ENCODE measurements at regions not wholly inside any gene's neighbourhood (a gene's known extent, or its start where the extent isn't known, plus 50 kb on each side); places are given as distances from the start of the nearest gene placed in this dataset.

- no peak for TF ChIP-seq POLR2A (IDR thresholded peaks at IDR 0.05)
- TF ChIP-seq CTCF (IDR thresholded peaks at IDR 0.05), result no peak
- TF ChIP-seq EP300 (IDR thresholded peaks at IDR 0.05), result no peak
Measured at GRCh38 chr13:75161804-75162203, 320.2 kb downstream of the TBC1D4 start.

Measured in ovary (tissue), 3 donors.